ENCODE measurements at regions not wholly inside any gene's neighbourhood (a gene's known extent, or its start where the extent isn't known, plus 50 kb on each side); places are given as distances from the start of the nearest gene placed in this dataset.

DNA sequence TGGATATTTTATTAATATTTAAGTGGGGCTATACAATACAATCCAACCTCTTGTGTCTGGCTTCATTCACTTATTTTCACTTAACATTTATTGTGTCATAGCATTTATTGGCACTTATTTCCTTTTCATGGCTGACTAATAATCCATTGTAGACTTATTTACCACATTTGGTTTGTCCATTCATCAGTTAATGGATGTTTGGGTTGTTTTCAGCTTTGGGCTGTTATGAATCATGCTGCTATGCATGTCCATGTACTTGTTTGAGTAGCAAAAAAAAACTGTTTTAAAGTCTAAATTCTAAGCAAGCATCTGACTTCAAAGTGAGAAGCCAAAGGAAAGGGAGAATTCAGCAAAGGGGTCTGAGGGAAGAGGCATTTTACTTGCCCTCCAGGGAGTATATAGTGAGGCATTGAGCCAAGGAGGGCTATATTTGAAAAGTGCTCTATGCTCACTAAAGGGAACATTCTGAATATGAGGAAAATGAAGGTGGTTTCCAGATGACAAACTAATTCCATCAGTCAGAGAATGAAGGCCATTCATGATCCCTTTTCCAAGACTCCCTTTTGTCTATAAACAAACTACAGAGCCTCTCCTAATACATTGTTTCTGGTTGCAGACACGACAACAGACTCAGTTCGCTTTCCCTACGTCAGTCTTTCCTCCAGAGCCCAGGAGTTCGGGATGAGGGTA is 532.8 kb upstream of the KLF4 start:
- TF ChIP-seq CTCF (conservative IDR thresholded peaks at IDR 0.05; ENCODE audit: low read depth), result no peak
- H3K27ac ChIP-seq, result no peak overlapping the region
- POLR2A ChIA-PET (ENCODE audit: low non-redundant PET), result no interaction called here
- CTCF ChIA-PET, result no interaction called here
- DNase-seq (ENCODE audit: low spot score), result no peak

DNA sequence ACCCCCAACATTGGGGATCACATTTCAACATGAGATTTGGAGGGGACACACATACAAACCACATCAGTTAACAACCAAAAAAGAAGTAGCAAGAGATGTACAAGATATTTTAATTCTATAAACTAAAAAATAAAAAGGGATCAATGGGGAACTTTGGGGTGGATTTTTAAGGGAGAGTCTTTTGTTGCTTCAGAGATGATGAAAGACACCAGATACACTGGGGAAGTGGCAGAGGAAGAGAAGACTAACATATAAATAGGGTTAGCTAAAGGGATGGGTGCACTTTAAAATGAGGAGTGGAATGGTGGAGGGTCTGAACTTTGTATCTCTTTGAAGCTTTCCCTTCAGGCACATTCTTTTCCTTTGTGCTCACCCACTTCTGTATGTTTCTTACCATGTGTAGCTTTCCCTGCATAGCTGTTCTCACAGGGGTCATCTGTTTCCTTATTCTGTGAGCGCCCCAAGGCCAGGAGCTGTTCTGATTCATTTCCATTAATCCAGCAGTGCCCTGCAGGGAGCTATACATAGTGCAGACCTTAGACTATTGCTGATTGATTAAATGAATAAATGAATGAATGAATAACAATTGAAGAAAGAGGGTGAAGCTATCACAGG is 531.6 kb upstream of the KLF4 start:
- ChIA-PET CTCF (no interaction called here), POLR2A (ENCODE audit: low non-redundant PET) (interaction anchor here (0.6 kb wide), 1 partner anchor 606 kb away, joined by 6 read pairs; no protein-coding TSS in a partner anchor)
- no peak for TF ChIP-seq CTCF (conservative IDR thresholded peaks at IDR 0.05; ENCODE audit: low read depth)
- DNase-seq (ENCODE audit: low spot score), result no peak
- H3K27ac ChIP-seq, result no peak overlapping the region

GRCh38 chr9:108019821-108020220 is 530.3 kb upstream of the KLF4 start:
- CTCF ChIA-PET, result interaction anchor here (0.6 kb wide), 1 partner anchor 170 kb away, joined by 3 read pairs; no protein-coding TSS in a partner anchor
- no peak overlapping the region for H3K27ac ChIP-seq
- no peak for DNase-seq (ENCODE audit: low spot score)
- TF ChIP-seq CTCF (conservative IDR thresholded peaks at IDR 0.05; ENCODE audit: low read depth), result no peak
- POLR2A ChIA-PET (ENCODE audit: low non-redundant PET), result no interaction called here

DNA sequence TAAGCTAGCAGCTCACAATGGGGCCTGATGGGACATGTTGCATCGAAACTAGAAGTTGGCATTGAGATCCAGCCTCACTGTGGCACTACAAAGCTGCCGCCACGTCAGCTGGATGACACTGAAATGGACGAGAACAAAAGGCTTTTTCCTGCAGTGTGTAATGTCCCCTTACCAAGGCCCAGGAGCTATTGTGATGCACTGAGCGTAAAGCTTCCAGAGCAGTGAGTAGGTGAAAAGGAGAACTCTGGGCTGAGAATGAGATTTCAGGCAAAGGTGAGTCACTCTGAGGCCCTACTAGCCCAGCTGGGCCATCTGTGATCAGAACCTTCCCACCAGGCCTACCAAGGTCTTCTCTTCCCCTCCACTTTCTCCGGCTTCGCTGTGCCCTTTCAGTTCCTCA is 528.1 kb upstream of the KLF4 start:
- no peak overlapping the region for H3K27ac ChIP-seq
- CTCF ChIA-PET, result interaction anchor here (0.5 kb wide), 1 partner anchor 1395 kb away, joined by 4 read pairs; no protein-coding TSS in a partner anchor
- no peak for TF ChIP-seq CTCF (conservative IDR thresholded peaks at IDR 0.05; ENCODE audit: low read depth)
- POLR2A ChIA-PET (ENCODE audit: low non-redundant PET), result no interaction called here
- peak; percentile 24 for DNase-seq (ENCODE audit: low spot score)

- DNase-seq (ENCODE audit: low spot score), result no peak
- POLR2A ChIA-PET (ENCODE audit: low non-redundant PET), result no interaction called here
- CTCF ChIA-PET, result interaction anchor here (0.6 to 0.8 kb wide), 4 partner anchors 12 to 746 kb away, joined by 3 to 5 read pairs (median 4); no protein-coding TSS in a partner anchor
- TF ChIP-seq CTCF (conservative IDR thresholded peaks at IDR 0.05; ENCODE audit: low read depth), result no peak
- no peak overlapping the region for H3K27ac ChIP-seq
These were observed 526.9 kb upstream of the KLF4 start for GRCh38 chr9:108016446-108016845.

DNA sequence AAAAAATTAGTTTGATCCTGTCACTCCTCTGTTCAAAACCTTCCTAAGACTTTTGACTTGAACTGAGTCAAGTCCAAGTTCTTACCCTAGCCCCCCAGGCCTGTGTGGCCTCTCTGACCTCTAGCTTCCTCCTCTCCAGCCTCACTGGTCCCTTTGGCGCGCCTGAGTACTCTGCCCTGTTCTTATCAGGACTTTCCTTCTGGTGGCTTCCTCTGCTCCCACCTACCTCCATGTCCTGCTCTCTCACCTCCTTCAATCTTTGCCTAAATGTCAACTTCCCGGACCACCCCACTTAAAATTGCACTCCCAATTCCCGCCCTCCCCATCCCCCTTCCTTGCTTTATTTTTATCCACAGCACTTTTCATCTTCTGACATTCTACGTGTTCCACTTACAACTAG is 526.1 kb upstream of the KLF4 start:
- no peak for DNase-seq (ENCODE audit: low spot score)
- no peak overlapping the region for H3K27ac ChIP-seq
- ChIA-PET CTCF (interaction anchor here (0.6 kb wide), 1 partner anchor 54 kb away, joined by 5 read pairs; no protein-coding TSS in a partner anchor), POLR2A (ENCODE audit: low non-redundant PET) (no interaction called here)
- TF ChIP-seq CTCF (conservative IDR thresholded peaks at IDR 0.05; ENCODE audit: low read depth), result no peak
